GM19351 (cell line): ENCODE measurements at regions not wholly inside any gene's neighbourhood (a gene's known extent, or its start where the extent isn't known, plus 50 kb on each side); places are given as distances from the start of the nearest gene placed in this dataset.
A peak's percentile ranks its signal among the peaks of the same experiment; 100 is the strongest.

Source experiments
- ATAC-seq: cut with Tn5 transposase; IDR thresholded peaks from one replicate; pipeline ENCODE4 v1.9.1; 2021; ENCODE audit warnings: mild to moderate bottlenecking, moderate library complexity; ENCODE audit not compliant: unreplicated experiment

DNA sequence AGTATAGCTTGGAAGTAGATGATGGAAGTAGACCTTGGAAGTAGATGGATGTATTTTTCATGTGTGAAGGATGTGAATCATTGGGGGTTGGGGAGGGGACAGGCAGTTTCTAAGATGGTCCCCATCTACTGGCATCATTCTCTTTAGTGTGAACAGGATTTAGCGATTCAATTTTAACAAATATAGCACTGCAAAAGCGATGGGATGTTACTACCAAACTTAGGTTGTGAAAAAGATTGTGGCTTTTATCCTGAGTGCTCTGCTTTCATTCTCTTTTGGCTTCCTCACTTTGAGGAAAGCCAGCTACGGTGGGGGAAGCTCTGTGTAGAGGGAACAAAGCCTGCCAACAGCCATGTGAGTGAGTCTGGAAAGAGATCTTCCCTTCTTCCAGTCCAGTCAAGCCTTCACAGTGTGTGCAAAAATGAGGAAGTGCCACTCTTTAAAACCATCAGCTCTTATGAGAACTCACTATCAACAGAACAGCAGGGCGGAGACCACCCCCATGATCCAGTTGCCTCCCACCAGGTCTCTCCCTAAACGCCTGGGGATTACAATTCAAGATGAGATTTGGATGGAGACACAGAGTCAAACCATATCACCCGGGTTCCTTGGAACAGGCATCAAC, 441.4 kb downstream of the SH3GL2 start:
- no peak for ATAC-seq

DNA sequence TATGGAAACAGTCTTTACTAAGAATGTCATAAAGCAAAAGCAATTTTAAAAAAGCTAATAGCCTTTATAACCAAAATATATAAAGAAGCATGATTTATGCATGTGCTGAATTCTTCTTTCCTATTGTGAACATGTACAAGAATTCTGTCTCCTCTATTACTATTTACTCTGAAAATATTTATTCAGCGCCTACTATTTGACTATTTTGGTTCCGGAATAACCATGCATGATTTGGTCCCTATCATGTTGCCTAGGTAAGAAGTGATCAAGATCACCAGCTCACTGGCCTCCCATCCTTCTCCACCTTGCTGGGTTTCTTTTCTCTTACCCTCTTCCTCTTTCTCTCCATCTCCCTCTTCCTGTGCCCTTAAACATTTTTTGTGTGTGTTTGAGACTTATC, 443.8 kb downstream of the SH3GL2 start:
- no peak for ATAC-seq

DNA sequence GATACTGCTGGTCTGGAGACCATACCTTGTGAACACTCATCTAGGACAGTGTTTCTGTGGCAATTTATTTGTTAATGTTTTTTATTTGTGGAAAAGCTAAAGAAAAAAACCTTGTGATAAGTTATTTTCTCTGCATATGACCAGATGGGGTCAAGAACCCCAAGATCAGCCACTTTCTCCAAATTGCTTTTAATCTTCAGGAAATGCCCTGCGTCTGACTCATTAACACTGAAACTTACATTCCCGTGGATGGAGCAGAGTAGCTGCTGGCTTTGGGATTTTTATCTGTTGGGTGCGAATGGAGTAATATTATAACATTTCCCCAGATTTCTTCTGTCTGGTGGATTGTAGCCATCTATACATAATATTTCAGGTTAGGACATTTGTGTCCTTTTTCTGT, 444.5 kb downstream of the SH3GL2 start:
- ATAC-seq: no peak

DNA sequence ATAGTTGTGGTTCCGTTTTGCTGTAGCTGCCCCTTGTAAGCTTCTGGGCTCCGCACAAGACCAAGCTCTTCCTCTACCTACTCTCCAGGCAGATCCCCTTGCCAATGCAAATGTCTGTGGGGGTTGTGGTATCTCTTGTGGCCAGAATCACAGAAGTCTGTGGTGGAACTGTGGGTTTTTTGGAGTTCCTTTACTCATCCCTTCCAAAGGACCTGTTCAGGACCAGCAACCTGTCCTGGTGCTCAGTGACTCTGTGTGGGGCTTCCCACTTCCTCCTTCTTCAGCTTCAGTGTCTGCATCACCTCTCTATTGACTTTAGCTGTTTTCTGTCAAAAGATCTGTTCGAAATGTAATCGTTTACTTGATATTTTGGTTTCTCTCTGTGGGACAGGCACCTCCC, 441.3 kb upstream of the ADAMTSL1 start:
- ATAC-seq: no peak

DNA sequence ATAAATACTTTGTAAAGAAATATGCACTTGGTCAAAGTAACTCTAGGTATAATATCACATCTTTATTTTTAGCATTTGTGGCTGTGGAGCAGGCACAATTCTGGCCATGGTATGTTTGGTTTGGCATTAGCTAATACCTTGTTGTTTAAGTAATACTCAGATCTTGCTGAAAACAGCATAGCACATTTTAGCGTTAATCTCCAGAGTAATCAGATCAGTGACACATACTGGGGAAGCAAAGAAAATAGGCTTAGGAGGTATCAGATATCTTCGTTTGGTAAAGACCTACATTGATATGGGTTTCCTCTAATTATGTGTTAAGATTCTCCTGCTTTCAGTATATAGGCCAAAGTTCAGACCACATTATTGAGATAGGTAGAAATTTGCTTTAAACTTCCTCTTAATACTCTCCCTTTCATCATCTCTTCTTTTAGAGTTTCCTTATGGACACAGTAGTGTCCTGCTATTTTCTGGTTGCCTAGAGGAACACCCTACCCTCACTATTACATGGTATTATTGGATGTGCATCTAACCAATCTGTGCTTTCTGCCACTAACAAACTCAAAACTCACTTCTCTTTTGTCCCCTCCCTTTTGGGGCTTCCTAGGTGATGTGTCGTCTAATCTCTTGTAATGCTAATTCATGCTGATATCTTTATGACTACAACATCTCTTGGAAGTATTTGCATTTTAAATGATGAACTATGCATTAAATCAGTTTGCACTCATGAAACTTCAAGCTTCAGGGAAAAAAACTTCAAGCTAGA, 437.3 kb upstream of the ADAMTSL1 start:
- no peak for ATAC-seq

DNA sequence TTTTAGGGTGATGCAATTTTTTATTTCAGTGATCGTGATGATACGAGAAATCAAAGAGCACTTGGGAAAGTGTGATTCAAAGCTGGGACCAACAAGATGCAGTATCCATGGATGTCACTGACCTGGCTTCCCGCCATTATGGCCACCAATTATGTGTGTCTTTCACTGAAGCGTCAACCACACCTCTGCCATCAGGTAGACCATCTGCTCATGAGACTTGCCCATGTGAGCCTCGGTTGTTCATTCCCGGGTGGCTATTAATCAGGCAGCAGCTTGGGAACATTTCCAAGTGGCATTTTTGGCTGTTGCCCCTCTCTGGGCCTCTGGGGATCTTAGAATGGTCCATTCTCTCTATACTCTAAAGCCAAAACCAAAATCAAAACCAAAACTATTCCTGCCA, 436.0 kb upstream of the ADAMTSL1 start:
- ATAC-seq: no peak

DNA sequence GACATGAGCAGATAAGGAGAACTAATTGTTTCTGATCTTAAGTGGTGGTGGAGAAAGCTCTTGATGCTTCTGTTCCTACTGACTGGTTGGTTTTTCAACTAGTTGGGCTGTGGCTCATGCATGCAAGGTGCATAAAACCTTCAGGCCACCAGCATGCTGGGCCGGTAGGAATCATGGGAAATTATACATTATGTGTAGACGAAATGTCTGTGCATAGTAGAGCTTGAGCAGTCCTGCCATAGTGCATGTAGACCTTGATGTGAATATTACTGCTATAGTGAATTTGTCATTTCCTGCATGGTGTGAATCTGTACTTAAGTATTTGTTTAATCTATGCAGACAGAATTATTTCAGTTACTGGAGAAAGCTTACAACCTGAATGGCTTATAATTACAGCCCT, 433.6 kb upstream of the ADAMTSL1 start:
- no peak for ATAC-seq

DNA sequence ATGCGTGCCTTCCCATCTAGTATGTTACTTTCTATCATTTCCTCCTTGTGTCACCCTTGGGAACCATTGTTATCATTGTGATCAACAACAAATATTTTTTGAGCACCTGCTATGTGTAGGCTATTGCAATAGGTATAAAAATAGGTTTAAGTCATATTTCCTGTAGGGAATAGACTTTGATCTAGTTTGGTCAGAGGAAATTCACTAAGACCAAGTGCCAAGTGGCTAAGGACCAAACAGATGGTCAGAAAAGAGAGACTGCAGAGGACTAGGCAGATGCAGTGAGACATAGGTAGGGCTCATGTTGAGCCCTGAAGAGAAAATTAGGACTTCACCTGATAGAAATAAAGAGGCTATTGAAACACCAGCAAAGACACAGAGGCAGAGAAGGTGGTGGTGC, 430.0 kb upstream of the ADAMTSL1 start:
- ATAC-seq: no peak

DNA sequence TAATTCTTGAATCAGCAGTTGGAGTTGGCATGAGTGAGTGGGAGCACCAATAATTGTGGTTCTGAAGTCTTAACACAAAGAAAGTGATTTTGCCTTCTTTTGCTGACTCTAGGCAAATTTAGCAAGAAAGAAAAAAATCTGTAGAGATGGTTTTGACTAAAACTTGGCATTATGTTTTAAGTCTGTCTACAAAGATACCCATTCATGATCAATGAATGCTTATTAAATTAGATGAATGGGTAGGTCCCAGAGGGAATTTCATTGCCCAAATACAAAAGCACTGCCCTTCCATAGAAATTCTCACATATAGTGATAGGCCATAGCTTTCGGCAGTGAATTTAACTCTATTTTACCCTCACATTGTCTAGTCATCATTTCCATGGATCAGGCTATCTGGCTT, 428.6 kb upstream of the ADAMTSL1 start:
- ATAC-seq: no peak

DNA sequence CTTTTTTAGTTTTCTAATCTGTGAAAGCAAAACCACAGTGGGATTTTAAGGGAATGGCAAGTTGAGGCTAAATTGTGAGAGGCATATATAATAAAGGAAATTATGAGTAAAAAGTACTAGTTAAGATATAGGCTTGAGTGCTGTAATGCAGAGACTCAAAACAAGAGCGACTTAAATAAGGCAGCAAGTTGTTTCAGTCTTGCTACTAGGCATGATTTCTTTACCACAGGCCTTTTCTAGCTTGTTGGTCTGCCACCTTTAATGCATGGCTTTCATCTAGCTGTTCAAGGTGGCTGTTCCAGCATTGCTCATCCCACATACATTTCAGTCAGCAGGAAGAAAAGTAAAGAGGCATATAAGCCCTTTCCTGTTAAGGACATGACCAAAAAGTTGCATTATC, 427.9 kb upstream of the ADAMTSL1 start:
- ATAC-seq: no peak

DNA sequence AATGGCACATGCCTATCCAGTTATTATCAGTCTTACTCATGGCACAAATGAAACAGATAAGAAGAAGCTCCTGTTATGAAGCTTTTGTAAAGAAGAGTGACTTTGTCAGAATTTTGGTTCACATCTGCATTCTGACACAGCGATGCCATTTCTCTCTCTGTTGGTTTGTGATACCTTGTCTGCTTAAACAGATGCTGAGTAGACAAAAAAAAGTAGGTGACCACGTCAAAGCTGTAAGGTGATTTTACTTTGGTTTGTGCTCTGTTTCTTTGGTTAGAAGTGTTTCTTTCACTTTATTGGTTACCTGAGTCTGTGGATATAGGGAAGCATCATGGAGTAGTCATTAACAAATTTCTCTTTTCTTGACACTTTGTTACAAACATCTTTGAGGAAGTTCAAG, 422.3 kb upstream of the ADAMTSL1 start:
- no peak for ATAC-seq

DNA sequence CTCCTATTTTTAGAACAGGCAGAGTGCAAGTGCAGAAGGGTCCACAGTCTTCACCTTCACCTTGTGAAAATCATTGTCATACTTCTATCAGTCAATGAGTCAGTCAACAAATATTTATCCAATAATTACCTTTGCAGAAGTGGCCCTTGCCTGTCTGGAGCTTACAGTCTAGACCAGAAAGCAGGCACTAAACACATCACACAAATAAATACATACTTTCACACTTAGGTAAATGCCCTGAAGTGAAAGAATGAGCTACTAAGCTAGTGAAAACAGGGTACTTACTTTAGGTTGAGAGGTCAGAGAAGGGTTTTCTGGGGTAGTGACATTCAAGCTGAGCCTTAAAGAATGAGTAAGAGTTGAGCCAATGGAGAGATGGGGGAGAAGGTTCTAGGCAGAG, 421.9 kb upstream of the ADAMTSL1 start:
- no peak for ATAC-seq

DNA sequence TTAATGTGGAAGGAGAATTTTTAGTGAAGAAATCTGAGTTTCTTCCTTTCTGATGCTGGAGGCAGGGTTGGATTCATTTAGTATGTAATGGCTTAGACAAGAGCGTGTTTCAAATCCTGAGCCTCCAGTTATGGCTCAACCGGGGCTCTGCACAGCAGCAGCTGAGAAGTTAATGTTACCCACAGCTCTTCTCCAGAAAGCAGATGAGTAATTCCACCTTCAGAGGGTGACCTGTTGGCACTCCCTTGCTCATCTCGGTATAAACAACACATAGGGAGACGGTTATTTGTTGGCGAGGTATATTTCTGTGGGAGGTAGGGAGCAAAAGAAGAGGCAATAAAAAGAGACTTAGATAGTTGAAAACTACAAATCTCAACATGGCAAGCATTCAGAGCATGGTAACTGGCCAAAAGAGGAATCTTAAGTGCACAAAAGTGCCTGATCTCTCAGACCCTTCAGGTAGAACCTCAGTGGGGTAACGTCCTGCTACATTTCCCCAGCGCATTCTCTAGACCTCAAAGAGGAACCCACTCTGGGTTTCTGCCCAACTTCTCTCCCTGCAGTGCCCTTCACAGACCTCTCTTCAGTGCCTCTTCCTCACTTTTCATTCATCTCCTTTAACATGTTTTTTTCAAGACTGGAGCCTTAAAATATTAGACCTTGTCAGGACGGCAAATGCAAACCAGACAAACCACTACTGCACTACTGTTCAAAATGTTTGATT, 417.5 kb upstream of the ADAMTSL1 start:
- ATAC-seq: no peak

DNA sequence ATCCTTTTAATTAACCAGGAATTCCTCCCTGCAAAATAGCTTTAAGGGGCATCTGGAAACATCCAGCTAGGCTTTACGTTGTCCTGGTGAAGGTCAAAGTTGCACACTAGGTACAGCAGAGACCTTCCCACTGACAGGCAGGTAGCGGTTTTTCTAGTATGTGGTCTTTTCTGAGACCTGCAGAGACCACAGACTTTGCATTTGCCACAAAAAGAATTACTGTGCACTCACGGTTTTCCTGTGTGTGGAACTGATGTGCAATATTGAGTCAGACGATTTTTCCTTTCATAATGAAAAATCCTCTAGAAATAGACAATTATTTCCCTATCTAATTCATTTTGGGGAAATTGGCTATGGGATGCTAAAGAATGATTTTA, 417.0 kb upstream of the ADAMTSL1 start:
- peak; percentile 97 for ATAC-seq

DNA sequence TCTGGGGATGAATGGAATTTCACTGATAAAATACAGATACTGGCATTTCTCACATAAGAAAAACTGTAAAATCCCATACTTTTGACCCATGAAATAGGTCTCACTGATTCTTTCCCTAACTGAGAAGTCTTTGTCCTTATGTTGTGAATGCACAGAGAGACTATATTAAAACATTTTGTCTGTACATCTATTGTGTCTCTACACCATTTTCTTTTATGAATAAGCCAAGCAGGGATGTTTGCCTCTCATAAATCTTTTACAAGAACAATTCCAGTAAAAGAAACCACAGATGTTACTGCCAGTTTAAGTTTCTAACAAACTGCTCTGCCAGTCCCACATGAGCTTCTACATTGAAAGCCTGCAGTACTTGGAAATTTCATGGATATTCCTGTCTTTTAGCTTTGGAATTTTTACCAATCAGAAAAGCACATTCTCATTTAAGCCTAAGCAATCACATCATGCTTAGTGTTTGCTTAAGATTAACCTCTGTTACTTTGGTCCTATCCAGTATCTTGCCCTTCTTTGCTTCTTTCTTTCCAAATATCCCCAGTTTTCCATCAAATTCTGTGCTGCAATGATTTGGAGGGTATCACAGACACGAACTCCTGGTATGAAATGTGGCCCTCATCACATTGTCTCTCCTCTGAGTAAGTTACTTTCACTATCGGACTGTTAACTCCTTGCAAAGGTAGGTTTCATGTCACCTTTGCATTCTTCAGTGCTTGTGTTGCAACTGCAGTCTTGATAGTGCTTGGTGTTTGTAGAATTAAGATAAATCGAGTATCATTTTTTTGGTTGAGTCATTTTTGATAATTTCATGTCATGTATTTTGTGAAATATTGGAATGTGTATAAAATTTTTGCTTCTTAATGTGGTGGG, 415.1 kb upstream of the ADAMTSL1 start:
- ATAC-seq: no peak

DNA sequence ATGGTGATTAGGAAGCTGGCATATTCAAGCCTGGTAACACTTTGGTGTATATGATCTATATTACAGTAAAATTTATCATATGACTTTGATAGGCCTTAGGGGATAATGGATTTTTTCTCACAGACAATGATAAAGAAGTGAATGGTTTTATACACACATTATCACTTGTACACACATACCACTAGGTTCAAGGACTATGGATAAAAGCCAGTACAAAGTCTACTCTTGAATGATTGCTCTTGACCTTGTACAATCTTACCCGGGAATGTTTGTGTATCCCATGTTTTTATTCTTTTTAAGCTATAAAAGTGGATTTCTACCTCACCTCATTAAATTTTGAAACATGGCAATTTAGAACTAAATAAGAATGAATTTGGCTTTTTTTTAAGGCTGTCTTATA, 414.5 kb upstream of the ADAMTSL1 start:
- no peak for ATAC-seq

DNA sequence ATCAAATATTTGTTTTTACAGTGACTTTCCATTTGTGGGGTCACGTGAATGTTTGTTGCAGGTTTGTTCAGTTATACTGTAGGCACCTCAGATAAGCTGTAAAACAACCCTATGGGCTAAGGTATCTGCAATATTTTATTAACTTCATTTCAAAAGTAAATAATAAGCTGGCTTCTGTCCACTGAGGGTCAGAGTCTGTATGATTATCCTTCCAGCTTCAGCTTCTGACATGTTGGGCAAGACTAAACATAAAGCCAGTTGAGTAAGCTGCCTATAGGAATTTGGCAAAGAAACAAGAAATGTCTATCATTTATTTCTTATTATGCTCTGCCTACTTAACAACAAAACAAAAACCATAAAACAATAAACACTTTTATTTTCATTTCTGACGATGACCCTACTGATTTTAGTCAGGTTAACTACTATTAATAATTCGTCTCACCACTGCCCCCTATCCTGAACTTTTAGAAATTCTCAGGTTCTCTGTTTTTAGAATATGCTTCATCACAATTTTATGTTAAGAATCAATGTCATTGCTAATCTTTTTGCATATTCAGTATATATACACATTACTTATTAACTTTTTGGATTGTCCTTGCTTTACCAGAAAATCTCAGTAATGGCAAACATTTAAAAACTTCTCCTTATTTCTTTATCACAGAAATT, 413.6 kb upstream of the ADAMTSL1 start:
- ATAC-seq: no peak

DNA sequence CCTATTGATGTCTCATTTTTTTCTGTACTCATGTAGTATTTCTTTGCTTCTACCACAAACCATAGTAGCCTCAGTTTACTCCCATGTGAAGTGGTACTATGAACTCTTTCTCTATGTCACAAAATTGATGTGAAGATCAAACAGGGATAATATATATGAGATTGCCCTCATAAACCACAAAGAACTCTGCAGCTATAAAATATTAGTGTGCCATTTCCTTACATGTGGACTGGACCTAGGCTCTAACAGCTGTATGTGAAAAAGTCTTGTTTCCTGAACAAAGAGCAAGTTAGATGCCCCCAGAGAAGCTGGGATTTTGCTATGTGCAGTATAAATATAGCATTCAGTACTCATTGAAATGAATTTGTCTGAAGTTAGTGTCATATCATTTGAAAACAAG, 412.6 kb upstream of the ADAMTSL1 start:
- ATAC-seq: no peak

DNA sequence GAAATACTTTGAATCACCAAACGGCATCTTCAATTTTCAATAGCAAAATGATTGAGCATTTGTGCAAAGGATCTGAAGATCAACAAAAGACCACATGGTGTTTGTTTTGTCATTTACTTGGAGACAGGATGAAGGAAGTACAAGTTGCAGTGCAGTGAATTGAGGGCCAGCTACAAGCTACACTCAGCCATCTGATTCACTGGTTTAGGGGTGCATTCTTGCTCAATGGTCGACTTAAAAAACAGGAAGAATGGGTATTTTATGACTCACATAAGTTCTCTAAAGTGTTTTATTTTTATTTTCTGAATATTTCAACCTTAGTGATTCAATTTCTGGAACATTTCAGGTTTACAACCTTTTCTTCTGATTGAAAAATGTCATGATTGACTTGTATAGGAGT, 412.1 kb upstream of the ADAMTSL1 start:
- no peak for ATAC-seq

DNA sequence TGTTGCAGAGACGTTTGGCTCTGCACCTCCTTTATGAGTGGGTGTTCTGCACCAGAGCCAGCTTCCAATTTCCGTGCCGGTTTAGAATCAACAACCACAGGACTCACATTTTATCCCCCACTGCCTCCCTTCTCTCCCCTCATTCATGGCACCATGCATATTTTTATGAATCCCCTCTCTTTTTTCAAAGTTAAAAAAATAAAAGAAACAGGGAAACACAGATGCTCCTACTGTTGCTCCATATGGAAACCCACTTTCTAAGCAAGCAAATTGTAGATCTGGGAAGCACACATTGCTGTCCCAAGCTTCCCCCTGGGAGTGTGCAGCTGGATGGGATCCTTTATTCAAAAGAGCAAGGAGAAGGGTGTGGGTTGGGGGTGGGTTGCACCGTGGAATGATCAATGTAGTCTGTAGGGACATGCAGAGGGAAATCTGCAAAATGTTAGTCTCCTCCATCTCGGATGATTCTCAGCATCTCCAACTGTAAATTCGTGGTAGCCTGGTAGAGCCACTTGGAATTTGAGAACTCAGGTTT, 410.0 kb upstream of the ADAMTSL1 start:
- ATAC-seq: no peak
